ENCODE measurements at regions not wholly inside any gene's neighbourhood (a gene's known extent, or its start where the extent isn't known, plus 50 kb on each side); places are given as distances from the start of the nearest gene placed in this dataset.

DNA sequence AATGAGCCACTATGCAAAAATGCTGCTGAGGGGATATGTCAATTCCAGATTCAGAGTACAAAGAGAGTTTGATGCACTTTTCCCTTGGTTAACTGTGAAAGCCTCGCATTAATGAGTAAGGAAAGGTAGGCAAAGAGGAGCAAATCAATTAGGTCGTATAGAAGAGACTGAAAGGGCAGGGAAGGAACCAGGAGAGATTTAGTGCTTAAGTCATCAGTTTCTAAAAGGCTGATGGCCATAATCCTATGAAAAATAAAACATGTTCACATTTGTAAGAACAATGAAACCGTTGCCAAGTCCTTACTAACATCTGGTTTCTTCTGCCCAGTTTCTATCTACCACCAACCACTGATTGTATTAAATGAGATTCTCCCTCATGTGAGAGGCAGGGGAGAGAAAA lies 118.4 kb upstream of the PALMD start:
- Mint-ChIP-seq H3K9me3 (peaks cover 0 to 2% (median 0%) of the 10 kb centered on the region in 8 donors), H3K27ac (no peak overlapping the region), H3K4me3 (no peak overlapping the region), H3K27me3 (peaks cover 1 to 9% of the 10 kb centered on the region in 2 donors), H3K36me3 (no peaks in the 10 kb centered on the region), H3K4me1 (no peaks in the 10 kb centered on the region)
- H3K4me3 ChIP-seq (ENCODE audit: low read length in 2 of 2) = no peak overlapping the region
- ChIA-PET POLR2A (ENCODE audit: partially characterized antibody) (no interaction called here), CTCF (ENCODE audit: partially characterized antibody) (no interaction called here)
- intact Hi-C loops (cut with micrococcal nuclease) = no loop called here
- H3K9me3 ChIP-seq (ENCODE audit: control insufficient read depth in 1 of 2, low read length in 2 of 2) = no peaks in the 10 kb centered on the region
- no peaks in the 10 kb centered on the region for H3K36me3 ChIP-seq (ENCODE audit: insufficient read depth, low read length)
- no peak overlapping the region for H3K27ac ChIP-seq (ENCODE audit: low read depth, low read length)
- H3K4me1 ChIP-seq (ENCODE audit: insufficient read depth, low read length) = no peaks in the 10 kb centered on the region
- DNase-seq = no peak
- no peaks in the 10 kb centered on the region for H3K27me3 ChIP-seq (ENCODE audit: insufficient read depth, low read length)

DNA sequence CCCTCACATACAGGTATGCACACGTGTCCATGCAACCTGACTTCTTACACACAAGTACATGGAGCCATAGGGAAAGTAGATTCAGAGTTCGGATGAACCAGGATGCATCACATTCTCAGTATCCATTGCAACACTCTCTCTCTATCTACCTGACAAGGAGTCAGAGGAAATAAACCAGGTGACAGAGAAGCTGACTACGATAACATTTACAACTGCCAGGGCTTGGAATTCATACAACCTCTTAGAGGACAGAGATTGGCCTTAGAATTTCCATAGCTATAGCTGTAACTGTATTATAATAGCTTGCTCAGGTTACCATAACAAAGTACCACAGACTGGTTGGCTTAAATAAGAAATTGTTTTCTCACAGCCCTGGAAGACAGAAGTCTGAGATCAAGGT lies 116.9 kb upstream of the PALMD start:
- H3K27ac ChIP-seq (ENCODE audit: low read depth, low read length) = no peak overlapping the region
- no peaks in the 10 kb centered on the region for H3K9me3 ChIP-seq (ENCODE audit: control insufficient read depth in 1 of 2, low read length in 2 of 2)
- CTCF ChIA-PET (ENCODE audit: partially characterized antibody) = no interaction called here
- no peak overlapping the region for H3K4me3 ChIP-seq (ENCODE audit: low read length in 2 of 2)
- intact Hi-C loops (cut with micrococcal nuclease) = no loop called here
- Mint-ChIP-seq H3K4me1 (no peaks in the 10 kb centered on the region), H3K36me3 (no peaks in the 10 kb centered on the region), H3K9me3 (no peaks in the 10 kb centered on the region), H3K4me3 (no peak overlapping the region), H3K27me3 (peaks cover 1 to 6% of the 10 kb centered on the region in 2 donors), H3K27ac (no peak overlapping the region)
- POLR2A ChIA-PET (ENCODE audit: partially characterized antibody) = no interaction called here
- no peaks in the 10 kb centered on the region for H3K36me3 ChIP-seq (ENCODE audit: insufficient read depth, low read length)
- H3K27me3 ChIP-seq (ENCODE audit: insufficient read depth, low read length) = no peaks in the 10 kb centered on the region
- no peaks in the 10 kb centered on the region for H3K4me1 ChIP-seq (ENCODE audit: insufficient read depth, low read length)
- no peak for DNase-seq

DNA sequence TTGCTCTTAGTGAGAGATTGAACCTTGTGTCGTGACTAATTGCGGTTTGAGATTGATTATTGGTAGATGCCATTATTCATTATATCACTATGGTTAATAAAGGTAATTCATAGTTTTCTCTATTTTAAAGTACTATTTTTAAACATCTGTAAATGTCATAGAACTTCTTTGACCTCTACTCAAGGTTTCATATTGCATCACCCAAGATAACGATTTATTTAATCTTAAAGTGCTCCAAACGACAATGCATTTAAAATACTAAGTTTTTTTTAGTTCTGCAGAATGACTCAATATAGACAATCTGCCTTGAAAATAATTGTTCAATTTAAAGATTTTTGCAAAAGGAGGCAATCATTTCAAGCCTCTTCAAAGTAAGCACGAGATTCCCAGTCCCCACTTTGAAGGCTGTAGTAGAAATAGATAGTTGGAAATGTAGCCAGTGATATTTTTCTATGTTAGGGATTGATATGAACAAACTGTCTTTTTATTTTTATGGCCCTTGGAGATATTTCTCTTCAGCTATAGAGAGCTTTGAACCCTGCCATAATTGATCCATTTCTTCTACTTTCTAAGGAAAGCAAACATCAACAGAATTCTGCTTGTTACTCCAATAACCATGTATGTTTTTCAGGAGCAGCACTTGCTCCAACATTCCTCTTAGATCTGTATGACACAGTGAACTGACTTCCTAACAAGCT lies 114.2 kb upstream of the PALMD start:
- no peaks in the 10 kb centered on the region for H3K36me3 ChIP-seq (ENCODE audit: insufficient read depth, low read length)
- no peak overlapping the region for H3K4me3 ChIP-seq (ENCODE audit: low read length in 2 of 2)
- no peak overlapping the region for H3K27ac Mint-ChIP-seq
- H3K27me3 Mint-ChIP-seq = peaks cover 0 to 6% of the 10 kb centered on the region in 2 donors
- POLR2A ChIA-PET (ENCODE audit: partially characterized antibody) = no interaction called here
- H3K27me3 ChIP-seq (ENCODE audit: insufficient read depth, low read length) = no peaks in the 10 kb centered on the region
- H3K27ac ChIP-seq (ENCODE audit: low read depth, low read length) = no peak overlapping the region
- no peaks in the 10 kb centered on the region for H3K9me3 ChIP-seq (ENCODE audit: control insufficient read depth in 1 of 2, low read length in 2 of 2)
- H3K4me3 Mint-ChIP-seq = no peak overlapping the region
- DNase-seq = no peak
- intact Hi-C loops (cut with micrococcal nuclease) = no loop called here
- H3K4me1 Mint-ChIP-seq = no peaks in the 10 kb centered on the region
- H3K9me3 Mint-ChIP-seq = no peaks in the 10 kb centered on the region
- H3K36me3 Mint-ChIP-seq = no peaks in the 10 kb centered on the region
- CTCF ChIA-PET (ENCODE audit: partially characterized antibody) = no interaction called here
- no peaks in the 10 kb centered on the region for H3K4me1 ChIP-seq (ENCODE audit: insufficient read depth, low read length)

DNA sequence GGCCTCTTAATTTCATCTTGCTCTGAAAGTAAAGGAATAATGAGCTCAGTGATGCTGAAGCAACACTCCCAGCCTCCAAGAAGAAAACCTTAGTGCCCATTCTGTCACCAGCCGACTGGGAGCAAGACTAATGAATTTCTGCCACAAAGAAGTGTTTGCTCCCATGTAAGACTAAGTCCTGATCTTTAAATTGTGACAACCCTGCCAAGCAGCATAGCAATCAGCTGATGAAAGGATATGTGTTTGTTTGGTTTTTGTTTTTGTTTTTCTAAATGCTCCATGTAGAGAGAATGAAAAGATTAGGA lies 113.7 kb upstream of the PALMD start:
- Histone ChIP-seq H3K36me3 (ENCODE audit: insufficient read depth, low read length) (no peaks in the 10 kb centered on the region), H3K4me1 (ENCODE audit: insufficient read depth, low read length) (no peaks in the 10 kb centered on the region), H3K27ac (ENCODE audit: low read depth, low read length) (no peak overlapping the region), H3K27me3 (ENCODE audit: insufficient read depth, low read length) (no peaks in the 10 kb centered on the region), H3K4me3 (ENCODE audit: low read length in 2 of 2) (no peak overlapping the region), H3K9me3 (ENCODE audit: control insufficient read depth in 1 of 2, low read length in 2 of 2) (no peaks in the 10 kb centered on the region)
- POLR2A ChIA-PET (ENCODE audit: partially characterized antibody) = no interaction called here
- H3K4me1 Mint-ChIP-seq = no peaks in the 10 kb centered on the region
- CTCF ChIA-PET (ENCODE audit: partially characterized antibody) = no interaction called here
- H3K9me3 Mint-ChIP-seq = no peaks in the 10 kb centered on the region
- DNase-seq = no peak
- H3K27me3 Mint-ChIP-seq = peaks cover 0 to 4% of the 10 kb centered on the region in 2 donors
- no peak overlapping the region for H3K4me3 Mint-ChIP-seq
- no peak overlapping the region for H3K27ac Mint-ChIP-seq
- intact Hi-C loops (cut with micrococcal nuclease) = no loop called here
- no peaks in the 10 kb centered on the region for H3K36me3 Mint-ChIP-seq

DNA sequence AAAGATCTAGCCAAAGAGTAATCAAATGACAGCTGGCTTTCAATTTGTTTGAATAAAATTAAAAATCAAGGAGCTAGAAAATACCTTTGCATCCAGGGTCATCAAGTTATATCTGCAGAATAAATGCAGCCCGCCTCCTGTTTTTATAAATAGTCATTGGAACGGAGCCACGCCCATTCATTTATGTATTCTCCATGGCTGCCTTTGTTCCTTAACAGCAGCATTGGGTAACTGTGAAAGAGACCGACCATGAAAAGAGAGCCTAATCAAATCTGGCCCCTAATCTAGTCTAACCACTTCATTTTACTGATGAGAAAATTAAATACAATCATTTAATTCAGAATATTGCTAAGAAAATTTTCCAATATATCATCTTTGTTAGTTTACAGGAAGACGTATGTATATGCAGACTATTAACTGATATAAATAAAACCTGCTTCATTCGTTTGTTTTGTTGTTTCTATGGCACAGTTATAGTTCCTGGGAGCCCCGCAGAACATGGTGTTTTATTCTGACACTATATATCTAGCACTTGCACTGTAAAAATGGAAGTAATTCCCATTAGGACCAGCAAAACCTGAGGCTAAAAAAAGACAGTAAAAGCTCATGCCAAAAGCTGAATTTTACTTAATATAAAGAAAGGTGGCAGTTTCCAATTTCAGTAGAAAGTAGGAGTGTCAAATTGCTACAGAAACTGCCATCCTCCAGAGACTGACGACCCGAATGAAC lies 111.8 kb upstream of the PALMD start:
- no peak for DNase-seq
- Mint-ChIP-seq H3K4me1 (no peaks in the 10 kb centered on the region), H3K4me3 (no peak overlapping the region), H3K36me3 (no peaks in the 10 kb centered on the region), H3K9me3 (no peaks in the 10 kb centered on the region), H3K27ac (no peak overlapping the region), H3K27me3 (peaks cover 0 to 2% of the 10 kb centered on the region in 2 donors)
- Histone ChIP-seq H3K27ac (ENCODE audit: low read depth, low read length) (no peak overlapping the region), H3K4me3 (ENCODE audit: low read length in 2 of 2) (no peak overlapping the region), H3K9me3 (ENCODE audit: control insufficient read depth in 1 of 2, low read length in 2 of 2) (no peaks in the 10 kb centered on the region), H3K36me3 (ENCODE audit: insufficient read depth, low read length) (no peaks in the 10 kb centered on the region), H3K27me3 (ENCODE audit: insufficient read depth, low read length) (no peaks in the 10 kb centered on the region), H3K4me1 (ENCODE audit: insufficient read depth, low read length) (no peaks in the 10 kb centered on the region)
- intact Hi-C loops (cut with micrococcal nuclease) = no loop called here
- ChIA-PET CTCF (ENCODE audit: partially characterized antibody) (no interaction called here), POLR2A (ENCODE audit: partially characterized antibody) (no interaction called here)

DNA sequence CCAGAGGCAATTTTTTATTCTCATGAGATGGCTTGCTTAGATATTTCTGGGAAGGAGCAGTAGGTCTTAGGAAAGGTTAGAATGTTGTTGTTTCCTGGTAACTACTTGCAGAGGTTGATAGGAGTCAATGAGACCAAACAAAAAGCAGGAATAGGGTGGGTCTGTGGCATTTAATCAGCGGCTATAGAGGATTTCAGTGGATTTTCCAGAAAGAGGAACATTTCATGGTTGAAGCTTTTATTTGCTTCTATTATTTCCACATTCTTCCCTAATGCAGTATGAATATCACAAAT lies 111.3 kb upstream of the PALMD start:
- intact Hi-C loops (cut with micrococcal nuclease) = no loop called here
- H3K36me3 ChIP-seq (ENCODE audit: insufficient read depth, low read length) = no peaks in the 10 kb centered on the region
- no peaks in the 10 kb centered on the region for H3K9me3 Mint-ChIP-seq

DNA sequence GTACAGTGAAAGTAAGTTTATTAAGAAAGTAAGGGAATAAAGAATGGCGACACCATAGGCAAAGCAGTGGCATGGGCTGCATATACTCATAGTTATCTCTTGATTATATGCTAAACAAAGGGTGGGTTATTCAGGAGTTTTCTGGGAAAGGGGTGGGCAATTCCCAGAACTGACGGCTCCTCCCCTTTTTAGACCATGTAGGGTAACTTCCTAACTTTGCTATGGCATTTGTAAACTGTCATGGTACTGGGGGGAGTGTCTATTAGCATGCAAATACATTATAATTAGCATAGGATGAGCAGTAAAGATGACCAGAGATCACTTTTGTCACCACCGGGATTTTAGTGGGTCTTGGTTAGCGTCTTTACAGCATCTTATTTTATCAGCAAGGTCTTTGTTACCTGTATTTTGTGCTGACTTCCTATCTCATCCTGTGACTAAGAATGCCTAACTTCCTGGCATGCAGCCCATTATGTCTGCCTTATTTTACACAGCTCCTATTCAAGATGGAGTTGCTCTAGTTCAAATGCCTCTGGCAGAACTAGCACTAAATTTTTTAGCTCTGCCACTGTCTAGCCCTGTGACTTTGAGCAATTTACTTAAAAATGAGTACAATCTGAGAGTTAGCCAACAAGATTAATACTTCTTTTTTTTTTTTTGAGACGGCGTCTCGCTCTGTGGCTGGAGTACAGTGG lies 110.3 kb upstream of the PALMD start:
- Histone ChIP-seq H3K4me3 (ENCODE audit: low read length in 2 of 2) (no peak overlapping the region), H3K4me1 (ENCODE audit: insufficient read depth, low read length) (no peaks in the 10 kb centered on the region), H3K27ac (ENCODE audit: low read depth, low read length) (no peak overlapping the region), H3K9me3 (ENCODE audit: control insufficient read depth in 1 of 2, low read length in 2 of 2) (no peaks in the 10 kb centered on the region), H3K27me3 (ENCODE audit: insufficient read depth, low read length) (no peaks in the 10 kb centered on the region), H3K36me3 (ENCODE audit: insufficient read depth, low read length) (no peaks in the 10 kb centered on the region)
- H3K27me3 Mint-ChIP-seq = no peaks in the 10 kb centered on the region
- CTCF ChIA-PET (ENCODE audit: partially characterized antibody) = no interaction called here
- intact Hi-C loops (cut with micrococcal nuclease) = no loop called here
- no peak overlapping the region for H3K27ac Mint-ChIP-seq
- H3K4me1 Mint-ChIP-seq = no peaks in the 10 kb centered on the region
- no peak overlapping the region for H3K4me3 Mint-ChIP-seq
- POLR2A ChIA-PET (ENCODE audit: partially characterized antibody) = no interaction called here
- H3K36me3 Mint-ChIP-seq = no peaks in the 10 kb centered on the region
- DNase-seq = peak in 1 of 5 donors; percentile 19
- no peaks in the 10 kb centered on the region for H3K9me3 Mint-ChIP-seq

More for the DNA sequence above, 111.3 kb upstream of the PALMD start:
- Histone ChIP-seq H3K27ac (ENCODE audit: low read depth, low read length) (no peak overlapping the region), H3K9me3 (ENCODE audit: control insufficient read depth in 1 of 2, low read length in 2 of 2) (no peaks in the 10 kb centered on the region), H3K4me1 (ENCODE audit: insufficient read depth, low read length) (no peaks in the 10 kb centered on the region), H3K27me3 (ENCODE audit: insufficient read depth, low read length) (no peaks in the 10 kb centered on the region), H3K4me3 (ENCODE audit: low read length in 2 of 2) (no peak overlapping the region)
- ChIA-PET CTCF (ENCODE audit: partially characterized antibody) (no interaction called here), POLR2A (ENCODE audit: partially characterized antibody) (no interaction called here)
- H3K27ac Mint-ChIP-seq = no peak overlapping the region
- H3K4me3 Mint-ChIP-seq = no peak overlapping the region
- H3K36me3 Mint-ChIP-seq = no peaks in the 10 kb centered on the region
- no peaks in the 10 kb centered on the region for H3K27me3 Mint-ChIP-seq
- DNase-seq = no peak
- H3K4me1 Mint-ChIP-seq = no peaks in the 10 kb centered on the region

Data from CD4-positive, alpha-beta memory T cell (primary cell).